Ishikawa (cell line): ENCODE measurements at regions not wholly inside any gene's neighbourhood (a gene's known extent, or its start where the extent isn't known, plus 50 kb on each side); places are given as distances from the start of the nearest gene placed in this dataset.

Experiments used
- CEBPB ChIP-seq: IDR thresholded peaks from 2 replicates; pipeline ENCODE4 v1.6.1; 2012
- EGR1 ChIP-seq: IDR thresholded peaks from 2 replicates; pipeline ENCODE4 v1.6.1; 2012
- RAD21 ChIP-seq: IDR thresholded peaks from 2 replicates; pipeline ENCODE4 v1.6.1; 2012; ENCODE audit warnings: low read depth

- TF ChIP-seq RAD21 = no peak
- TF ChIP-seq CEBPB = no peak
- TF ChIP-seq EGR1 = no peak
Measured at GRCh38 chr10:124262971-124263370, 155.8 kb downstream of the OAT start.
